NCI-H1436 (cell line): ENCODE measurements at regions not wholly inside any gene's neighbourhood (a gene's known extent, or its start where the extent isn't known, plus 50 kb on each side); places are given as distances from the start of the nearest gene placed in this dataset.
"Not testable (repeated sequence)": the region's sequence is repeated elsewhere in the genome, so short reads cannot be mapped to it uniquely, and the experiment has no call there.

Source experiments
- DNase-seq: peaks from one replicate; lab custom pipeline; 2025; lab: John Stamatoyannopoulos, UW

DNA sequence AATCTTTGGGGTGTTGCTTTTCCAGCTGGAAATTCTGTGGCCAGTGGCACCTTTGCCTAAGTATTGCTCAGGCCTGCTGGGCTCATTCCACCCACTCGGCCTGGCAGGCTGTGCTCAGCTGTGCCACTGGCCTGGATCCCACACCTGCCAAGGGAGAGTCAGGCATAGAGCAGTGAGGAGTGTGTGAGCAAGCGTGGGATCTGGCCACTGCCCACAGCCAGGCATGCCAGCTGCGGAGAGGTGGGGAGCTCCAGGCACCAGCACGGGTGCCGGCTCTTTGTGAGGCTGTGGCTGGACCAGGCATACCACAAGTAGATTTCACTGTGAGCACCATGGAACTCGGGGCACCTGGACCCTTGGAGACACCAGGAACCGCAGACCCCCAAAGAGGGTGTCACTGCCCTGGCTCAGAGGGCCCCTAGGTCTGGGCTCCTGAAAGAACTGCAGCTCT is 118.1 kb upstream of the MAP2 start:
- no peak for DNase-seq

DNA sequence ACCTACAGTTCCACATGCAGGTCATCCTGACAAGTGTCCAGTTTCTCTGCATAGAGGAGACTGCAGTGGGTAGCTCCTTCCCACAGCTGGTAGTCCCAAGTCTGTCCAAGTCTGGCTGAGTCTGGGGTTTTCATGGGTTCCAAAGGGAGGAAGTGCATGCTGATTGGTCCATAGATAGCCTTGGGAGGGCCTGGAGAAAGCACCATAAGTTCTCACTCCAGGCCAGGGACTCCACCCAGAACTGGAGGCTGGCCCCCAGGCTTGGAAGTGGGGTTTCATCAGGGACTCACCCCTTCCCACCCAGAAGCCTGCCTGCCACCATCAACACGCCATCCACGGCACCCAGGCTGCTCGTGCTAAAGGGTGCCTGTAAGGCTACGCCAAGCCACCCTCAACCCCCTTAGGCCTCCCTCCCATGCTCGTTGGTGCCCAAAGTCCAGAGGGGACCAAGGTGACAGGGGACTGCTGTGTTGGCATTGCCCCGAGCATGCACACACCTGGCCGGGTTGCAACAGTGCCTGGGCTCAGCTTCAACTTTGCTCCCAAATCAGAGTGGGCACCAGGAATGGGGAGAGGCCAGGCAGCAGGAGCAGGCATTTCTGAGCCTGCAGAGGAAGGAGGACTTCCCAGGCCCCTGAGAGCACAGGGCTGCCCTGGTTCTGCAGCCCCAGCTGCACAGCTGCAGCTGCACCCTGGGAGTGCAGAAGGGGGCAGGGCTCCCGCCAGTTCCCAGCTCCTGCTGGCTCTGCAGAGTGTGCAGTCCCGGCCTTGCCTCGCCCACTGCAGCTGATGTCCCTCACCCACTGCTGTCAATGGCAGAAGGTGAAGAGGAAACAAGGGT is 116.5 kb upstream of the MAP2 start:
- no peak for DNase-seq

DNA sequence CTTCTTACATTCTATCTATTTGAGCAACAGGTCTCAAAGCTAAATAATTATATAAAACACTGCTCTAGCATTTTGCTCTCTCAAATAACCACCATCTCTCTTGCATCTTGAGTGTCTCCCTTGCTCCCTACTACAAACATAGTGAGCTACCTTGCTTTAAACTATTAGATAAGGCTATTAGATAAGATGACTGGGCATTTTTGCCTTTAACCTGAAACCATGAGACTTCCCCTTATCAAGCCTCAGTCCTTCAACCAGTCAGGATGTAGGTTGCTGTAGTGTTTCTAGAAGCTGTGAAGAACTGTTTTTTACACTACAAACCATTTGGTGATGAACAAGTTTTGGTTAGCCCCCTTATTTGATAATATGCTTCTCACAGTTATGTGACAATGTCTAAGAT is 115.4 kb upstream of the MAP2 start:
- DNase-seq, result no peak

DNA sequence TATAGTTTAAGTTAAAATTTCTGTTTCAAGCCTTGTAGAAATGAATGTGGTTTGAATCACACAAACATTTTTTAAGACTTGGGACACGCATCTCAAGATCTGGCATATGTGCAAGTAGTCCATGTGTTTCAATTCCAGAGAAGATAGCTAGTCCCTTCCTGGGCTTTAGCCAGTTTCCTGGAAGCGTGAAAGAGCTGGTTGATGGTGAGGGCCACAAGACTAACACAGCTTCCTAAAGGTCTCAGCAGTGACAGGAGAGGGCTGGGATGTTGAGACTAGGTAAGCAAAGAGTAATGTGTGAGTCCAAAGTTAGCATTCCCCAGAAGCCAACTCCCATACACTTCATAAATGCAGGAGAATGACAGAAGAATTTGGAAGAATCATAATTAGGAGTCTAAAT is 111.9 kb upstream of the MAP2 start:
- DNase-seq, result no peak

DNA sequence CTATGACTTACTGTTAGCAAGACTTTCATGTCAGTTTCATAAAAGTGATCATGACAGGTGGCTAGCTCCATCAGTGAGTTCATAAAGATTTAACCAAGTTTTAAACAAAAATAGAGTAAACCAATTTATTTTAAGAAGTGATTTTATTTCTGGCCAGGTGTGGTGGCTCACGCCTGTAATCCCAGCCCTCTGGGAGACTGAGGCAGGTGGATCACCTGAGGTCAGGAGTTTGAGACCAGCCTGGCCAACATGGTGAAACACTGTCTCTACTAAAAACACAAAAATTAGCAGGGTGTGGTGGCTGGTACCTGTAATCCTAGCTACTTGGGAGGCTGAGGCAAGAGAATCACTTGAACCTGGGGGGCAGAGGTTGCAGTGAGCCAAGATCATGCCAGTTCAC is 111.4 kb upstream of the MAP2 start:
- DNase-seq, result not testable (repeated sequence)

DNA sequence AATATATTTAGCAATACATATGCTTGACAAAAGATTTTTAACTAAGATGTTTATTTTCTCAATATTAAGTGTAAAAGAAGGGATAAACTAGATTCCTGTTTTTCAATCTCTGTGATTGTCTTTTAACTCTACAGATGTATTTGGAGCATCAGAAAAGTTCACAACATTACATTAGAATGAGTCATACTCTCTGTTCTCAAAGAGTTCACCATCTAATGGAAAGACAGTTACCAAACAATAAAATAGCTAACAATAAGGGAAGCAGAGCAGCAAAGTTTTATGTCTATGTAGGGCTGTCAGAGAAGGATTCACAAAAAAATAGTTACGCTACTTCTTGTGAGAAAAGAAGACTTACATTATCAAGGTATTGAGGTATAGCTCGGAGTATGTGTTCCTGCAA is 109.2 kb upstream of the MAP2 start:
- DNase-seq, result no peak

DNA sequence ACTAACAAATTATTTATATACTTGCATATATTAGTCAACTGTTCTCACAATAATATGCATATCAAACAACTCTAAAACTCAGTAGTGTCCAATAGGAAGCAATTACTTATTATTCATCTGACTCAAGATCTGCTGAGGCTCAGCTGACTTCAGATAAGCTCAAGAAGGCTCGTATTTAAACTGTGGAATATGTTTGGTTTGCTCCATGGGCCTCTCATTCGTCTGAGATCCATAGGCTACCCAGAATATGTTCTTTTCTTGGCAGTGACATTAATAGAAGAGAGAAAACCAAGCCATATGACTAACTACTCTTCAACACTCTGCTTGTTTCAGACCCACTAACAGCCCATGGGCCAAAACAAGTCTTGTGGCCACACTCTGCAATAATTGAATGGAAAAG is 107.7 kb upstream of the MAP2 start:
- DNase-seq, result no peak

DNA sequence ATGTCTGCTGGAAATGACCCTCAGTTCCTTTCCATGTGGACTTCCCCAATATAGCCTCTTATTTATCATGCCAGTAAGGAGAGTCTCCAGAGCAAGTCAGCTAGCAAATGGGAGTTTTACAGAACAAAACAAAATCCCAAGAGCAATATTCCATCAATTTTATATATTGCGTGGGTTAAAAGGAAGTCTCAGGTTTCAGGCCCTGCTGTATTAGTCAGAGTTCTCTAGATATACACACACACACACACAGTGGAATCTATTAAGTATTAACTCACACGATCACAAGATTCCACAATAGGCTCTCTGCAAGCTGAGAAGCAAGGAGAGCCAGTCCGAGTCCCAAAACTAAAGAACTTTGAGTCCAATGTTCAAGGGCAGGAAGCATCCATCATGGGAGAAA is 102.8 kb upstream of the MAP2 start:
- DNase-seq, result no peak

DNA sequence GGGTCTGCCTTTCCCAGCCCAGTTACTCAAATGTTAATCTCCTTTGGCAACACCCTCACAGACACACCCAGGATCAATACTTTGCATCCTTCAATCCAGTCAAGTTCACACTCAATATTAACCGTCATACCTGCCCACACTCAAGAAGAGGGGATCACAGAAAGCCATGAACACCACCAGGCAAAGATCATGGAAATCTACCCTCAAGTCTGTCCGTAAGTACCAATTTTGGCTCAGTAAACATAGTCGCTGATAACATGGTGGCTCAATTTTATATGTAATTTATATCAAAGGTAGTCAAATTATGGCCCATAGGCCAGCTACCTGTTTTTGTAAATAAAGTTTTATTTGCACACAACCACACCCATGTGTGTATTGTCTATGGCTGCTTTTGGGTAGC is 102.3 kb upstream of the MAP2 start:
- DNase-seq, result no peak

DNA sequence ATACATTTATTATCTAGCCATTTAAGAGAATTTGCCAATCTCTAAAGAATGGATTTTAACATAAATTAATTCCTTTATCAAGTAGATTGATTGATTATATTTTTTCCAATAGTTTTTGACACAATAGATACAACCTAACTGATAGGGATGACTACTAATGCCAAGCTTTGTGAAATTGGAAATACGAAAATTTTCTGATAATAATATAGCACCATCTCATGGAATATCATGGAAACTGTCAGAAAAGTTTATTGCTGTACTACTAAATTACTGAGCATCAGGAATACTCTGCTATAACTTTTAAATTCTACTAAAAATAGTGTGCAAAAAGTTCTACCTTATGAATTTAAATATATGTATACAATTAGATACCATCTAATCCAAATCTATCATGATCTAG is 101.8 kb upstream of the MAP2 start:
- no peak for DNase-seq

DNA sequence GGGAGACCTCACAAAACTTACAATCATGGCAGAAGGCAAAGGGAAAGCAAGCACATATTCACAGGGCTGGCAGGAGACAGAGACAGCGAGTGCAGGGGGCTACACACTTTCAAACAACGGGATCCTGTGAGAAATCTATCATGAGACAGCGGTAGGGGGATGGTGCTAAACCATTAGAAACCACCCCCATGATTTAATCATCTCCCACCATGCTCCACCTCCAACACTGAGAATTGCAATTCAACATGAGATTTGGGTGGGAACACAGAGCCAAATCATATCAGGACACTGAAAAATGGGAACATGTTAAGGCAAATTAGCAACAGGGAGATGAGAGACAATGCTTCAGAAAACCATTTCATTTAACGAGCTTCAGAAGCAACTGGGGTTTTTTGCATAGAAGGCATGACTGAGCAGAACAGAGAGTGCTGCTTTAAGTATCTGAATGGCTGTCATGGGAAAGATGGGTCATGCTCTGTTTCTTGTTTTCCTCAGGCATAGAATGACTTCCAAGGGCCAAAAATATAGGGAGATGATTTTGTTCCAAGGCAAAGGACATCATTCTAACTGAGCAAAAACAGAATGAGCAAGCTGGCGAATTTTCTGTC is 100.8 kb upstream of the MAP2 start:
- DNase-seq, result no peak

DNA sequence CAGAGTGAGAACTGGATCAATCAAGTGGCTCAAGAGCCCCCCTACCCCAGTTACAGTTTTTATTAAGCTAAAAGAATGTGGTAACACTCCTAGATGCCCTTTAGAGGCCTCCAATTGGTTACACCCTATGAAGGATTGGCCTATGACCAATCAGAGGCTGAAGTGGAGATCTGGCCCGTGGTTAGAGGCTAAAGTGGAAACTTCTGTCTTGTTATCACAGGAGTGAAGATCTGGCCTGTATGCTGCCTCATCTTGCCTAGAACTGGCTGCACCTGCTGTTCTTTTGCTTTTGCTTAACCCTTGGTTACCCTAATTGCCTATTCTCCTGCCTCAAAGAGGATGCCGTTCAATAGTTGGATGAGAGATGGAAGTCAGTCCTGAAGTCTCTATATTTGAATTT is 100.1 kb upstream of the MAP2 start:
- no peak for DNase-seq

DNA sequence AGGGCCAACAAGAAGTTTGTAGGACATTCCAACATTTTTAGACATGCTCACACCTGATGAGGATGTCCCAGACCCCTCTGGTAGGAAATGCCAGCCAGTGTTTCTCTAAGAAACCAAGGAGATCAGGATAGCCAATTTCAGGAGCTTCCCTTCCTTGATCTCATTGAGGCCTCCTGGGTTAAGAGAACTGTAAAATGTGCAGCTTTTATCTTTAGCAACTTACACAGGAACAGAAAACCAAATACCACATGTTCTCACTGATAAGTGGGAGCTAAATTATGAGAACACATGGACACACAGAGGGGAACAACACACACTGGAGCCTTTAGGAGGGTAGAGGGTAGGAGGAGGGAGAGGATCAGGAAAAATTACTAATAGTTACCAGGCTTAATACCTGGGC is 99.6 kb upstream of the MAP2 start:
- no peak for DNase-seq

DNA sequence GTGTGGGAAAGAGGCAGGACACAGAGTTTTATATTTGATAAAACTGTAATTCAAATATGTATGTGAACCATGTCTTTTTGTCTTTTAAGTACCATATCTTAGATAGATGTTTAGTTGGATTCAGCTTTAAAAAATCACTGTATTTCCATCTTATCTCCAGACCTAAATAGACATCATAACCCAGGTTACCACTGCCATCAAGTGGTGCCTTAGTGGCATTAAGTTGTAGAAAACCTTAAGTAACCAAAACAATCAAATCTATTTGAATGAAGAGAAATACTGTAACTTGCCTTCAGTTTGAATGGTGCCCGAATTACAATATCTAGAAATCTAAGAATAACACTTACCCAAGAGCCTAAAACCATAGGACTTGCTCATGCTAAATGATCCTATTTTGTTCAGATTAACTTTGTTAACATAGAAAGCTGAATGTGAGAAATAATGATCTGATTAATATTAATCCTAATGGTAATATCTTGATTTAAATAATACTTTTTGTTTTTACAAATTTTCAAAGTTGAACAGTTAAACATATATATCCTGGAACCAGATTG is 92.5 kb upstream of the MAP2 start:
- peak; percentile 62 for DNase-seq

DNA sequence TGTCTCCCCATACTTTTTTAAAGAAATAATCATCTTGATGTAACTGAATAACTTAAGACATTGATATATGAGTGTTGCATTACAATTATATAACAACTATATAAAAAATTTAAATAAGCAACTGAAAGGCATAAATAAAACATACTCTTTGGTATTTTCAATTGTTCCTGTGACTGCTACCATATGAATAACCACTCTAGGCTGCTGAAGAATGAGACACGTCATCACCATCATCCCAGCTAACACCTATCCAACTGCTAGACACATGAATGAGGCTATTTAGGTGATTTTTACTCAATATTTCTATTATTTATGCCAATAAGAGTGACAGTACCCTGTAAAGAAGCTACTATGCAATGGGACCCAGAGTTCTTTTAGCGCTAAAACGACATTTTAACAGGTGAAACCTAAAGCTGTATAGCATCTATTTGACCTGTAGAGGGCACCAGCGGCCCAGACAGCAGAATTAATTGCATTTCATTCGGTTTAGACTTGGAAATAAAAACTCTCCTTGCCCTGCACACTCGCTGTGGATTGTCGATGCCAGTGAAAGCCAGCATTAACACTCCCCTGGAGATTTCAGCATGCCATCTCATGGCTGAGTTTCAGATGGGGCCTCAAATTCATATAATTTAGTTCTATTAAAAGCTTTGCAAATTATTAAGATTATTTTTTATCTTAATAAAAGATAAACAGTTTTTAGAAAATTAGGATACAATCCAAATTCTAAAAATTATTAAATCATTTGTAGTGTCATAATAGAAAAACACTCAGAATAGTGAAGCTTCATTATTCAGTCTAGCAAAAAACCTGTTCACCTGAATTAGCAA is 89.4 kb upstream of the MAP2 start:
- peak; percentile 76 for DNase-seq

DNA sequence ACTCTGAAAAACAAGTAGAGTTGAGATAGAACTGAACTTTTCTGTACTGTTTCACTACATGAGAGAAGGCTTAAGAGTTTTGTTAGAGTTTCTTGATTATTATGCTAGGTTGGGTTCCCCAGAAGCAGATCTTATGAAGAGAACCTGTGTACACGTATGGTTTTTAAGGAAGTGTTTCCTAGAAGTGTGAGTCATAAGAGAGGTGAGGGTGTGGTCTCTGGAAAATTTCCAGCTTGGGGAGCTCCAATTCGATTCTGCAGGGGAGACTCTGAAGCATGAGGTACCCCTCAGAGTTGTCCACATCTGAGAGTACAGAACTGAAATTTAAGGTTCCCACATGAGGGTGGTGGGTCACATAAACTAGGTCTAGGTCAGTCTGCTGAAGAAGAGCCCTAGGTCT is 83.3 kb upstream of the MAP2 start:
- no peak for DNase-seq

DNA sequence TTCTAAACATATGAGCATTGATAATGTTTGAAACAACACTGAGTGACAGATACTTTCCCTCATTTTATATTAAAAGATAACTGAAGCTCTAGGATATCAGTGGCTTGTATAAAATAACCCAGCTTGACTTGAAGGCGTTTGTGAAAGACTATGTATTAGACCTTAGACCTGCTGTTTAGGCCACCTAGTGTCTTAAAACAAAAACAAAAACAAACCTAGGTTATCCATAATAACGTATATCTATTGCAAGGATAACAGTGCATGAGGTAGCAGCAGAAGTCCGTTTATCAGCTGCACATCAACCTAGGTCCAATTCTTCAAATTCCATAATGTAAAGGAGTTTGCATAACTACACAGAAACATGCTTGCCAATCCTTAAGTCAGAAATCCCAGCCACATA is 79.5 kb upstream of the MAP2 start:
- DNase-seq, result no peak

DNA sequence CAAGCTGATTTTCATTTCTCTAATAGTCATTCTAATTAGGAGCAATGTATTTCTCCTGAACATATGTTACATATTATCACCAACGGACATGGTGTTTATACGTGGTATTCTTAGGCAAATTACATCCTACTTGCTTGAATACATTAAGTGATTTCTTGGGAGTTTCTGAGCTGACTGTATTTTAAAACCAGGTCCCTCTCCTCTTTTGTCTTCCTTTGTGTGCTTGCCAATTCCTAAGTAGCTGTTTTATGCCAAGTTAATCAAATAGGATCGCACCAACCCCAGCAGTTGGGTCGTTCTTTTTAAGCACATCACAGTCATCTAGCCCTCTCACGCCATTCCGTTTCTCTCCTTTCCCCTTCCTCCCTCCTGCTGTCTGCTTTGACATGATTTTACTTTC is 75.4 kb upstream of the MAP2 start:
- DNase-seq, result no peak

DNA sequence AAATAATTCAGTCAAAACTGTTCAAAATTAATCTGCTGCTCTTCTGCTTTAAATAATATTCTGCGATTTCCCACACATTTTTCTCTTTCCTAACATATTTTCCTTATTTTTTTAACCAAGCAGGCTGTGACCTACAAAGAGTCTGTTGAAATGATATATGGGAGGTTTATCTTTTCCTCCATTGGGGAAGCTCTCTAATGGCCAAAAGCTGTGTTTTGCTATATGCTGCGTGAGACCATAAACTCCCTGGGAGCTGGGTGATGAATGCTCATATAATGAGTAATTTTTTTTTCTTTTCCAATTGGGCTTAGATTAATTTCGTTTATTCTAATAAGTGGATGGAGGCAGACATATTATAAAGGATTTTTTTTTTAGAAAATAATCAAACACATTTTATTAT is 72.2 kb upstream of the MAP2 start:
- no peak for DNase-seq

DNA sequence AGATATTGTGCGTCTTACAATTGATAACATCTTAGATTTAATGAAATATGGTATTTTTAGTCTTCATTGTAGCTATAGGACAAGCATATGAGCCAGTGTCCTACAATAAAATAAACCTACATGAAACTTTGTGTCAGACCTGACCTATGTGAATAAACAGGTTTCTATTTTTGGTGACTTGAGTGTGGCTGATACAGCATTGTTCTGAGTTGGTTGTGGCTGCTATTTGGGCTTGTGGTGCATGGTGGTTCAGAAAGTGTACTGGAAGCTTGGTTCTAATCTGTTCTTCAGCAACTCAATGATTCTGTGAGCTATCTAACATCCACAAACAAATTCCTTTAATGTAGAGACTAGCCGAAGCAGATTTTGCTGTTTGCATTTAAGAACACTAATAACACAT is 64.9 kb upstream of the MAP2 start:
- DNase-seq, result no peak

DNA sequence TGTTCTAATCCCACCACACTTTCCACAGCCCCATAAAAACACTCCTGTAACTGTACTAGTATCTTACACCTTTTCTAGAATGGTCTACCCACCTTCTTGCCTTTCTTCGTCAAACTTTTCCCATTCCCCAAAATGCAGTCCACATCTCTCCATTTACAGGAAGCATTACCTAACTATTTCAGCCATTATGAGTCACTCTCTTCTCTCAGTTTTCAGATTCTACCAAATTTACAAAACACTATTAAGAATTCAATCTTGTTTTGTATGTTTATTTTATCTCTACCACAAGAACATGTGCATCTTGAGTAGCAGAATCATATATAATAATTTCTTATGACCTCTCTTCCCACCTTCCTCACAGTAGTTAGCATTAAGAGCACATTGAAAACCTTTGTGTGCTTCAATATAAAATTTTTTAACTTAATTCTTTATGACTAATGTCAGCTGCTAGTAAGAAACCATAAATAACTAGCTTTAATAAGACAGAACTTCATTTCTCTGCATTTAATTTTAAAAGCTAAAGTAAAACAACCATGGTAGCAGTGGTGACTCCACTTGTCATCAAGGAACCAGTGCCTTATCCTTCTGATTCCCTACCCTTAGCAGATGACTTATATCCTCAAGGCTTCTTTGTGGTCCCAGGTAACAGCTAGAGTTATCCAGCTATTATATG is 56.6 kb upstream of the MAP2 start:
- DNase-seq, result no peak

DNA sequence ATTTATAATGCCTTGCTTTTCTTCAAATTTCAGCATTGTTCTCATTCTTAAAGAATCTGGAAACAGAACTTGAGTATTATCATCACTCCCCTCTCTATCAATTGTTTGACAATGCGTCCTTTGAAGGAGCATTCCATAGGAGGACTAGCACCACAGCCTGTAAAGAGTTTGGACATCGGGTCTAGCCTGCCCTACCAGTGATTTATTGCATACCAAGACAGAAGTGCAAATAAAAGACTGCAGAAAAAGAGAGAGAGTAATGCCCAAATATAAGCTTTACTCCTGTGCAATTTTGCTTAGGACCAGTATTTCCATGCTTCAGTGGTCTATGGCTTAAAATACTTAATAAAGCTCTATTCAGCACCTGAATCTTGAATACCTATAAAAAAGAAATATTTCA is 55.4 kb upstream of the MAP2 start:
- no peak for DNase-seq
